ENCODE measurements at regions not wholly inside any gene's neighbourhood (a gene's known extent, or its start where the extent isn't known, plus 50 kb on each side); places are given as distances from the start of the nearest gene placed in this dataset.

DNA sequence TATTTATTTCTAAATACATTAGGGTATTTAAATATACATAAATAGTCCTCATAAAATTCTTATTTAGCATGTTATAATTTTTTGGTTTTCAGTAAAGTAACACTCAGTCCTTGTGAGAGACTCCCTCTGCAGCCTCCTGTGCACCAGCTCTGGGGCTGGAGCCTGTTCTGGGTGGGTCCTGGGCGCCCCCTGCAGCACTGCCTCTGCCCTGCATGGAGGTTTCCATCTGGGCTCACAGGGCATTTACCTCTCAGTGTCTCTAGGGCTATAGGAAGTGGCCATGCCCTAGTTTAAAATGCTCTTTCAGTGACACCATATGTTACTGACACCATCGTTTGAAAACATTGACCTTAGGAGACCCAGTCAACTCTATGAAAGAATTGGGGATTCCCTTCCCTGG is 1155.2 kb downstream of the TMEM121 start:
- TF ChIP-seq POLR2A (IDR thresholded peaks at IDR 0.05; ENCODE audit: low read depth, low read length) (no peak), POLR2AphosphoS5 (IDR thresholded peaks at IDR 0.05; ENCODE audit: low read depth, low read length) (no peak)
